GM23248 (cell line): ENCODE measurements at regions not wholly inside any gene's neighbourhood (a gene's known extent, or its start where the extent isn't known, plus 50 kb on each side); places are given as distances from the start of the nearest gene placed in this dataset.

Source experiments
- EZH2 ChIP-seq: fragments of 200-600 bp; sonication (generic); IDR thresholded peaks from 2 replicates; pipeline ENCODE4 v1.6.1; 2018; ENCODE audit warnings: antibody characterized with exemption, mild to moderate bottlenecking; ENCODE audit not compliant: insufficient read depth, poor library complexity, severe bottlenecking
- EZH2phosphoT487 ChIP-seq: fragments of 200-600 bp; sonication (generic); IDR thresholded peaks from 2 replicates; pipeline ENCODE4 v1.6.1; 2018; ENCODE audit warnings: antibody characterized with exemption, moderate library complexity, mild to moderate bottlenecking, low read depth; ENCODE audit not compliant: insufficient read depth

DNA sequence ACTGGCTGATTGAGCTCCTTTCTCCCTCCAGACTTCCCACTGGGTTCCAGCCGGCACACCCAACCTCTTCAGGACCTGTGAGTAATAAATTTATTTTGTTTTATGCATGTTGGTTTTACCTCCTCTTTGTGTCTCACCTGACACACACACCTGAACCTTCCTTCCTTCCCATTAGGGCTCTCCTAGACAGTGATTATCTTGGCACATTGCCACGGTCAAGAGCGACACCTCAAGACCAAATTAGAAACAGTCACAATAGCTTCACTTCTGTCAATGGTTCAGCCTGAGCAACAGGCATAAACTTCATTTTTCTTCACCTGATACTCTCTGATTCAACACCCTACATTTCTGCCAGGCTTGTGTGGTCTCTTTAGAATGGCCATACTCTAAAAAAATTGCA lies 296.3 kb upstream of the SMARCA2 start:
- no peak for TF ChIP-seq EZH2
- no peak for TF ChIP-seq EZH2phosphoT487
